Adrenal gland (tissue), 9 donors: ENCODE measurements at regions not wholly inside any gene's neighbourhood (a gene's known extent, or its start where the extent isn't known, plus 50 kb on each side); places are given as distances from the start of the nearest gene placed in this dataset.
A peak's percentile ranks its signal among the peaks of the same experiment; 100 is the strongest.

ENCODE experiments used
- DNase-seq, 7 donors: peaks; one replicate each; pipeline ENCODE4 v3.0.0-alpha.2; 2019 to 2020
- H3K27ac ChIP-seq, 5 donors: fragments of 200-600 bp; sonication (generic) in 4 of 5; 1 replicate in 3 of 5; 2 replicates in 2 of 5; pipeline versions ENCODE4 v1.5.1 to v1.8.0; 2016 to 2020; ENCODE audit warnings: mild to moderate bottlenecking in 1 of 5
- H3K27me3 ChIP-seq: fragments of 200-600 bp; 2 replicates; pipeline ENCODE4 v1.8.0; 2021
- H3K36me3 ChIP-seq, 2 donors: fragments of 200-600 bp; replicated peaks in 1 of 2; 1 replicate in 1 of 2; 2 replicates in 1 of 2; pipeline versions ENCODE4 v1.5.1 to v1.8.0; 2018 to 2022
- H3K4me1 ChIP-seq, 2 donors: fragments of 200-600 bp; replicated peaks in 1 of 2; 1 replicate in 1 of 2; 2 replicates in 1 of 2; pipeline versions ENCODE4 v1.5.1 to v1.8.0; 2018 to 2021
- H3K4me3 ChIP-seq, 4 donors: fragments of 200-600 bp; sonication (generic) in 3 of 4; one replicate each; pipeline ENCODE4 v1.5.1; 2016 to 2018
- H3K9me3 ChIP-seq, 3 donors: fragments of 200-600 bp; sonication (generic) in 1 of 3; replicated peaks in 1 of 3; 1 replicate in 2 of 3; 2 replicates in 1 of 3; pipeline versions ENCODE4 v1.5.1 to v1.8.0; 2016 to 2021
- CTCF ChIP-seq, 6 experiments: fragments of 450-650 bp in 4 of 6; fragments of 200-600 bp in 2 of 6; sonication (generic) in 1 of 6; IDR thresholded peaks; 1 replicate in 5 of 6; 2 replicates in 1 of 6; pipeline versions ENCODE4 v1.5.1 to v1.8.0; 2016 to 2021; ENCODE audit warnings: antibody characterized with exemption in 6 of 6, mild to moderate bottlenecking in 2 of 6, moderate library complexity in 1 of 6
- POLR2A ChIP-seq, 2 donors: fragments of 450-650 bp; IDR thresholded peaks; one replicate each; pipeline ENCODE4 v1.6.1; 2017; ENCODE audit warnings: antibody characterized with exemption in 2 of 2, mild to moderate bottlenecking in 2 of 2, moderate library complexity in 1 of 2
- WGBS, 4 donors: extraction: QIAGEN DNeasy Blood & Tissue Kit in 2 of 4; methylation state at CpG; one replicate each; pipeline versions ENCODE4 v1.1.5 to v1.1.7; 2013 to 2017; 5-methylcytosine and 5-hydroxymethylcytosine counted together
- intact Hi-C, 2 donors: fragments of 100-400 bp; cut with DNase I; formaldehyde crosslinking; loops; one replicate each; pipeline versions ENCODE4 v1.14.1 to v1.15.0; 2022 to 2023
- donor health status: healthy with polysubstance abuse.
- donor health status: Bipolar disorder and iron deficiency.
- donor health status: DM: yes; HTN: yes; CAD: no.
- donor health status: DM: no; HTN: no; CAD: no.
- donor health status: DM: no; HTN: no; CAD: no.

DNA sequence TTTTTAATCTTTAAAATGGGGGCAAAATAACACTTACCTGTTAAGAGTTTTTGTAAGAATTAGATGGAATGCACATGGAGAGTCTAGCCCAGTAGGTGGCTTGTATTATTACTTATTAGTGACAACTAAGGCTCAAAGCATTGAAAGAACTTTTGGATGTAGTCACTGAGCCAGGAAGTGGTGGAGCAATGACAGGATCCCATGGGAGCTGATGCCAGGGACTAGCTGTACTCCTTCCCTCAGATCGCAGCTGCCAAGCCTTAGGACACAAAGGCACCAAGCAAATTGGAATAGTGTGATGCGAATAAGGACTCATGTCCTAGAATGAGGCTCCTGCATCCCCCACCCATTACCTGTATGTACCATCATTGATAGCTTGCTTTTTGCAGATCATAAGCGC, 370.4 kb upstream of the RGMA start:
- no peak overlapping the region for H3K4me3 ChIP-seq
- no peak overlapping the region for H3K27ac ChIP-seq
- intact Hi-C loops = no loop called here
- H3K4me1 ChIP-seq = no peaks in the 10 kb centered on the region
- WGBS, 4 donors = 82 to 90% (median 86%) methylated on average over 1 to 3 of the region's 3 CpGs
- no peak for DNase-seq
- TF ChIP-seq POLR2A (IDR thresholded peaks at IDR 0.05) (no peak), CTCF (IDR thresholded peaks at IDR 0.05) (no peak)
- H3K36me3 ChIP-seq = no peaks in the 10 kb centered on the region
- no peaks in the 10 kb centered on the region for H3K9me3 ChIP-seq
- no peaks in the 10 kb centered on the region for H3K27me3 ChIP-seq

DNA sequence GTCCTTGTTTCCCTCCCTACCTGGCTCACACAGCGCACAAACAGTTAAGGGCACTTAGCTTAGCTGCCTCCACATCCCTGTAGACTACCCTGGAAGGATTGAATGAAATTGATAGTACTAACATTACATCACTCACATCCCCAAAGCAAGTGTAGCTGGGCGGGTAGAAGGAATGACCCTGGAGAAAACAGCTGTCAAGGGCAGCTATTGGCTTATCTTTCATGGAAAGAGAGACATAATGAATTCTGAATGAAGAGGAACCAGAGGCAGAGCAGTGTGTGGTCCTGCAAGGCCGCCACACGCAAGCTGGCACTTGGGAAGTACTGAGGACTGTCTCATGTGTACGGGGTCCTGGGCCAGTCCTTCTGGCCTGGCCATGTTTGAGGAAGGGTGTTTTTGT, 369.6 kb upstream of the RGMA start:
- DNase-seq = no peak
- 53 to 81% (median 68%) methylated on average over 4 to 5 of the region's 5 CpGs for WGBS, 4 donors

GRCh38 chr15:93454788-93455187, 365.8 kb upstream of the RGMA start:
- Histone ChIP-seq H3K4me3 (no peak overlapping the region), H3K27me3 (no peaks in the 10 kb centered on the region), H3K27ac (no peak overlapping the region), H3K9me3 (no peaks in the 10 kb centered on the region), H3K4me1 (no peaks in the 10 kb centered on the region), H3K36me3 (no peaks in the 10 kb centered on the region)
- 32 to 61% (median 48%) methylated on average over 3 to 7 of the region's 7 CpGs for WGBS, 4 donors
- DNase-seq = no peak
- intact Hi-C loops = no loop called here
- no peak for TF ChIP-seq CTCF (IDR thresholded peaks at IDR 0.05)
- no peak for TF ChIP-seq POLR2A (IDR thresholded peaks at IDR 0.05)

More for the DNA sequence above, 369.6 kb upstream of the RGMA start:
- H3K36me3 ChIP-seq = no peaks in the 10 kb centered on the region
- no peak overlapping the region for H3K27ac ChIP-seq
- no peaks in the 10 kb centered on the region for H3K27me3 ChIP-seq
- H3K9me3 ChIP-seq = no peaks in the 10 kb centered on the region
- H3K4me3 ChIP-seq = no peak overlapping the region
- intact Hi-C loops = no loop called here
- H3K4me1 ChIP-seq = no peaks in the 10 kb centered on the region
- TF ChIP-seq CTCF (IDR thresholded peaks at IDR 0.05) = no peak
- no peak for TF ChIP-seq POLR2A (IDR thresholded peaks at IDR 0.05)

- Histone ChIP-seq H3K4me3 (no peak overlapping the region), H3K4me1 (no peaks in the 10 kb centered on the region), H3K9me3 (no peaks in the 10 kb centered on the region), H3K27ac (peak overlapping the region in 1 of 5 donors; percentile 43), H3K27me3 (no peaks in the 10 kb centered on the region), H3K36me3 (no peaks in the 10 kb centered on the region)
- intact Hi-C loops = no loop called here
- TF ChIP-seq CTCF (IDR thresholded peaks at IDR 0.05) = no peak
- DNase-seq = no peak
These were observed 363.7 kb upstream of the RGMA start for GRCh38 chr15:93452537-93453211.
